ENCODE measurements at regions not wholly inside any gene's neighbourhood (a gene's known extent, or its start where the extent isn't known, plus 50 kb on each side); places are given as distances from the start of the nearest gene placed in this dataset.
A peak's percentile ranks its signal among the peaks of the same experiment; 100 is the strongest.
"Not testable (repeated sequence)": the region's sequence is repeated elsewhere in the genome, so short reads cannot be mapped to it uniquely, and the experiment has no call there.

GRCh38 chr3:153845311-153845710 lies 275.9 kb upstream of the ARHGEF26 start:
- no peaks in the 10 kb centered on the region for H3K4me1 Mint-ChIP-seq
- peaks cover 0 to 6% (median 3%) of the 10 kb centered on the region in 7 donors for H3K9me3 Mint-ChIP-seq
- ATAC-seq (ENCODE audit: low read depth in 2 of 2) (no peak), DNase-seq (no peak)
- H3K4me3 Mint-ChIP-seq = no peak overlapping the region
- peaks cover 0 to 3% (median 0%) of the 10 kb centered on the region in 3 donors for H3K27me3 Mint-ChIP-seq
- no peaks in the 10 kb centered on the region for H3K36me3 Mint-ChIP-seq
- no peak overlapping the region for H3K27ac Mint-ChIP-seq

- ATAC-seq (ENCODE audit: low read depth in 2 of 2) = no peak
- Mint-ChIP-seq H3K9me3 (peaks cover 0 to 4% (median 0%) of the 10 kb centered on the region in 7 donors), H3K27ac (no peak overlapping the region), H3K4me1 (no peaks in the 10 kb centered on the region), H3K36me3 (no peaks in the 10 kb centered on the region), H3K4me3 (no peak overlapping the region), H3K27me3 (no peaks in the 10 kb centered on the region)
- DNase-seq = no peak
These were observed 272.5 kb upstream of the ARHGEF26 start for GRCh38 chr3:153848702-153849101.

- no peak overlapping the region for H3K27ac Mint-ChIP-seq
- no peak overlapping the region for H3K4me3 Mint-ChIP-seq
- no peak for DNase-seq
- H3K4me1 Mint-ChIP-seq = no peaks in the 10 kb centered on the region
- H3K27me3 Mint-ChIP-seq = peaks cover 0 to 4% (median 0%) of the 10 kb centered on the region in 3 donors
- H3K36me3 Mint-ChIP-seq = no peaks in the 10 kb centered on the region
- ATAC-seq (ENCODE audit: low read depth in 2 of 2) = no peak
- peaks cover 0 to 4% (median 0%) of the 10 kb centered on the region in 7 donors for H3K9me3 Mint-ChIP-seq
These were observed 268.8 kb upstream of the ARHGEF26 start for GRCh38 chr3:153852355-153852754.

GRCh38 chr3:153853163-153853562 lies 268.0 kb upstream of the ARHGEF26 start:
- Mint-ChIP-seq H3K27me3 (peaks cover 0 to 4% (median 0%) of the 10 kb centered on the region in 3 donors), H3K4me1 (no peaks in the 10 kb centered on the region), H3K27ac (no peak overlapping the region), H3K9me3 (peaks cover 0 to 4% (median 0%) of the 10 kb centered on the region in 7 donors), H3K36me3 (no peaks in the 10 kb centered on the region), H3K4me3 (no peak overlapping the region)
- ATAC-seq (ENCODE audit: low read depth in 2 of 2) = no peak
- no peak for DNase-seq

- Mint-ChIP-seq H3K36me3 (no peaks in the 10 kb centered on the region), H3K4me3 (no peak overlapping the region), H3K9me3 (peaks cover 0 to under 1% (median 0%) of the 10 kb centered on the region in 7 donors), H3K27me3 (peaks cover 0 to 4% (median 0%) of the 10 kb centered on the region in 3 donors), H3K4me1 (no peaks in the 10 kb centered on the region), H3K27ac (no peak overlapping the region)
- DNase-seq = no peak
- no peak for ATAC-seq (ENCODE audit: low read depth in 2 of 2)
These were observed 265.4 kb upstream of the ARHGEF26 start for GRCh38 chr3:153855772-153856171.

GRCh38 chr3:153856932-153857331 lies 264.3 kb upstream of the ARHGEF26 start:
- ATAC-seq (ENCODE audit: low read depth in 2 of 2) = no peak
- Mint-ChIP-seq H3K4me3 (no peak overlapping the region), H3K4me1 (no peaks in the 10 kb centered on the region), H3K27ac (no peak overlapping the region), H3K36me3 (no peaks in the 10 kb centered on the region), H3K27me3 (peaks cover 0 to 4% (median 0%) of the 10 kb centered on the region in 3 donors), H3K9me3 (no peaks in the 10 kb centered on the region)
- no peak for DNase-seq

- no peak overlapping the region for H3K27ac Mint-ChIP-seq
- H3K4me3 Mint-ChIP-seq = peak overlapping the region in 1 of 8 donors; percentile 32
- no peaks in the 10 kb centered on the region for H3K36me3 Mint-ChIP-seq
- DNase-seq (no peak), ATAC-seq (ENCODE audit: low read depth in 2 of 2) (no peak)
- peaks cover 0 to 7% (median 0%) of the 10 kb centered on the region in 7 donors for H3K9me3 Mint-ChIP-seq
- no peaks in the 10 kb centered on the region for H3K27me3 Mint-ChIP-seq
- H3K4me1 Mint-ChIP-seq = no peaks in the 10 kb centered on the region
These were observed 256.4 kb upstream of the ARHGEF26 start for GRCh38 chr3:153864793-153865192.

GRCh38 chr3:153866901-153867300 lies 254.3 kb upstream of the ARHGEF26 start:
- H3K36me3 Mint-ChIP-seq = no peaks in the 10 kb centered on the region
- ATAC-seq (ENCODE audit: low read depth in 2 of 2) = no peak

GRCh38 chr3:153874348-153874747 lies 246.8 kb upstream of the ARHGEF26 start:
- not testable (repeated sequence) for ATAC-seq (ENCODE audit: low read depth in 2 of 2); H3K27me3 Mint-ChIP-seq; H3K4me1 Mint-ChIP-seq; H3K36me3 Mint-ChIP-seq; H3K4me3 Mint-ChIP-seq; H3K27ac Mint-ChIP-seq; DNase-seq
- peaks cover 8 to 28% (median 12%) of the 10 kb centered on the region in 7 donors for H3K9me3 Mint-ChIP-seq

More at GRCh38 chr3:153866901-153867300, 254.3 kb upstream of the ARHGEF26 start:
- Mint-ChIP-seq H3K4me3 (no peak overlapping the region), H3K9me3 (peaks cover 0 to 7% (median 3%) of the 10 kb centered on the region in 7 donors), H3K27ac (no peak overlapping the region), H3K4me1 (no peaks in the 10 kb centered on the region), H3K27me3 (no peaks in the 10 kb centered on the region)
- DNase-seq = no peak

GRCh38 chr3:153880493-153880892 lies 240.7 kb upstream of the ARHGEF26 start:
- Mint-ChIP-seq H3K9me3 (peaks cover 0 to 7% (median 0%) of the 10 kb centered on the region in 7 donors), H3K27me3 (no peaks in the 10 kb centered on the region), H3K4me3 (no peak overlapping the region), H3K27ac (no peak overlapping the region), H3K36me3 (no peaks in the 10 kb centered on the region), H3K4me1 (no peaks in the 10 kb centered on the region)
- DNase-seq (no peak), ATAC-seq (ENCODE audit: low read depth in 2 of 2) (no peak)

- Mint-ChIP-seq H3K27ac (no peak overlapping the region), H3K36me3 (no peaks in the 10 kb centered on the region), H3K9me3 (peaks cover 0 to under 1% (median 0%) of the 10 kb centered on the region in 7 donors), H3K27me3 (no peaks in the 10 kb centered on the region), H3K4me1 (no peaks in the 10 kb centered on the region), H3K4me3 (no peak overlapping the region)
- no peak for ATAC-seq (ENCODE audit: low read depth in 2 of 2)
- DNase-seq = no peak
These were observed 240.0 kb upstream of the ARHGEF26 start for GRCh38 chr3:153881201-153881600.

GRCh38 chr3:153885359-153885758 lies 235.8 kb upstream of the ARHGEF26 start:
- H3K27ac Mint-ChIP-seq = peak overlapping the region in 1 of 6 donors; percentile 47
- no peaks in the 10 kb centered on the region for H3K27me3 Mint-ChIP-seq
- H3K36me3 Mint-ChIP-seq = no peaks in the 10 kb centered on the region
- no peak for DNase-seq
- H3K4me1 Mint-ChIP-seq = no peaks in the 10 kb centered on the region
- H3K4me3 Mint-ChIP-seq = no peak overlapping the region
- no peak for ATAC-seq (ENCODE audit: low read depth in 2 of 2)
- no peaks in the 10 kb centered on the region for H3K9me3 Mint-ChIP-seq

GRCh38 chr3:153889905-153890334 lies 231.3 kb upstream of the ARHGEF26 start:
- no peak overlapping the region for H3K27ac Mint-ChIP-seq
- no peaks in the 10 kb centered on the region for H3K36me3 Mint-ChIP-seq
- H3K9me3 Mint-ChIP-seq = no peaks in the 10 kb centered on the region
- H3K27me3 Mint-ChIP-seq = no peaks in the 10 kb centered on the region
- H3K4me3 Mint-ChIP-seq = no peak overlapping the region
- no peak for ATAC-seq (ENCODE audit: low read depth in 2 of 2)
- H3K4me1 Mint-ChIP-seq = no peaks in the 10 kb centered on the region
- no peak for DNase-seq

GRCh38 chr3:153892126-153892525 lies 229.1 kb upstream of the ARHGEF26 start:
- H3K27me3 Mint-ChIP-seq = no peaks in the 10 kb centered on the region
- DNase-seq = no peak
- ATAC-seq (ENCODE audit: low read depth in 2 of 2) = no peak
- no peak overlapping the region for H3K4me3 Mint-ChIP-seq
- no peak overlapping the region for H3K27ac Mint-ChIP-seq
- H3K36me3 Mint-ChIP-seq = no peaks in the 10 kb centered on the region
- H3K9me3 Mint-ChIP-seq = no peaks in the 10 kb centered on the region
- no peaks in the 10 kb centered on the region for H3K4me1 Mint-ChIP-seq

GRCh38 chr3:153894857-153895256 lies 226.3 kb upstream of the ARHGEF26 start:
- H3K4me1 Mint-ChIP-seq = no peaks in the 10 kb centered on the region

More at GRCh38 chr3:153894857-153895256, 226.3 kb upstream of the ARHGEF26 start:
- DNase-seq (no peak), ATAC-seq (ENCODE audit: low read depth in 2 of 2) (no peak)
- Mint-ChIP-seq H3K4me3 (no peak overlapping the region), H3K27me3 (no peaks in the 10 kb centered on the region), H3K36me3 (no peaks in the 10 kb centered on the region), H3K9me3 (no peaks in the 10 kb centered on the region), H3K27ac (no peak overlapping the region)
